ENCODE measurements at regions not wholly inside any gene's neighbourhood (a gene's known extent, or its start where the extent isn't known, plus 50 kb on each side); places are given as distances from the start of the nearest gene placed in this dataset.
A peak's percentile ranks its signal among the peaks of the same experiment; 100 is the strongest.

DNA sequence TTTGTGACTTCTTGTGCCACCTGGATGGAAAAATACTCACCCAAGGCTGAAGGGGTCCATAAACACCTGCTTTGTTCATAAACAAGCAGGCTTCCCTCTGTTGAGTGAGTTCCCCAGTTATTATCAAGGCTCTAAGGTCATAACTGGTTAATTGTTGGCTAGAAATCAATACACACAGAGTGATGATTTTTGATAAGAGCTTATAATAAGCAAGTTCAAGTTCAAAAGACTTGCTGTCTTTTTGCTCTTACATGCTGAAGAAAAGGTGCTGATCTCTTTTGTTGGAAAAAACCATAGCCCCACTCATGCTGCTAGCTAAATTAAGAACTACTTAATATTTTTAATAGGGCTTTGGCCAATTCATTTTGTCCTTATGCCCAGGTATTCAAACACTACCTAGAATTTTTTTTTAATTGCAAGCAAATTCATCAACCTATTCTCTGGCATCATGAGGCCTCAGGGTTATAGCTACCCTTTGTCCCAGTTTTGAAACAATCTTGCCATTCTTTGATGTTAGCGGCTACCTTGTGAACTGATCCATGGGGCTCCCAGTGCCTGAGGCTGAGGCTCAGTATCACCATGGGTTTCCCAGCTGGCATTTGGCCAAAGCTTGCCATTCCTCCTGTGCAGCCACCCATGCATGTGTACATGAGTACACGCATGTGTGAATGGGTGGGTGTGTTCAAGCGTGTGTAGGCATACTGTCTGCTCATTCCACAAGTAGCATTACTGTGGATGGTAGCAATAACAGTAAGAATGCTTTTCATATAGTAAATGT lies 127.6 kb upstream of the LPP start:
- ChIA-PET POLR2A (no interaction called here), CTCF (no interaction called here)
- TF ChIP-seq, protein P1, sequence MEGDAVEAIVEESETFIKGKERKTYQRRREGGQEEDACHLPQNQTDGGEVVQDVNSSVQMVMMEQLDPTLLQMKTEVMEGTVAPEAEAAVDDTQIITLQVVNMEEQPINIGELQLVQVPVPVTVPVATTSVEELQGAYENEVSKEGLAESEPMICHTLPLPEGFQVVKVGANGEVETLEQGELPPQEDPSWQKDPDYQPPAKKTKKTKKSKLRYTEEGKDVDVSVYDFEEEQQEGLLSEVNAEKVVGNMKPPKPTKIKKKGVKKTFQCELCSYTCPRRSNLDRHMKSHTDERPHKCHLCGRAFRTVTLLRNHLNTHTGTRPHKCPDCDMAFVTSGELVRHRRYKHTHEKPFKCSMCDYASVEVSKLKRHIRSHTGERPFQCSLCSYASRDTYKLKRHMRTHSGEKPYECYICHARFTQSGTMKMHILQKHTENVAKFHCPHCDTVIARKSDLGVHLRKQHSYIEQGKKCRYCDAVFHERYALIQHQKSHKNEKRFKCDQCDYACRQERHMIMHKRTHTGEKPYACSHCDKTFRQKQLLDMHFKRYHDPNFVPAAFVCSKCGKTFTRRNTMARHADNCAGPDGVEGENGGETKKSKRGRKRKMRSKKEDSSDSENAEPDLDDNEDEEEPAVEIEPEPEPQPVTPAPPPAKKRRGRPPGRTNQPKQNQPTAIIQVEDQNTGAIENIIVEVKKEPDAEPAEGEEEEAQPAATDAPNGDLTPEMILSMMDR (IDR thresholded peaks at IDR 0.05; ENCODE audit: insufficient read depth, low read length, missing control alignments) = no peak
- DNase-seq (ENCODE audit: low read depth, low spot score) = no peak
- no peak overlapping the region for H3K4me3 ChIP-seq (ENCODE audit: low read depth, low read length)

DNA sequence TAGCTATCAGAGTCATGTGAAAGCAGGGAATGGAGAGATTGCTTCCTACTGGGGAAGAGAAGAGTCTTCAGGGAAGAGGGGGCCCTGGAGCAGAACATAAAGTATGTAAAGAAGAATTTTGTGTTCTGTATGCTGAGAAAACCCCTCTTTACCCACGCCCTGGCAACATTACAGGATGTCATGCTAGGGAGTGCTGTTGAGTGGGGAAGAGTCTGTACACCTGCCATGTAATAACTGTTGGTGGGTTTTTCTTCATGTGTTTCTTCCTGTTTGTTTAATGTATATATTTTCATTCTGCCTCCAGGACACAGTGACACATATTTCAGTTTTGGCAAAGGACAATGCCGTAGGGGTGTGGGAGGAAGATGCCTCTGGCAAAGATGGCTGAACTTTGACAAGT lies 122.8 kb upstream of the LPP start:
- ChIA-PET POLR2A (no interaction called here), CTCF (interaction anchor here (0.6 kb wide), 1 partner anchor 128 kb away, joined by 4 read pairs; no protein-coding TSS in a partner anchor)
- no peak for DNase-seq (ENCODE audit: low read depth, low spot score)
- no peak overlapping the region for H3K4me3 ChIP-seq (ENCODE audit: low read depth, low read length)
- TF ChIP-seq, protein P1 (IDR thresholded peaks at IDR 0.05; ENCODE audit: insufficient read depth, low read length, missing control alignments) = no peak

DNA sequence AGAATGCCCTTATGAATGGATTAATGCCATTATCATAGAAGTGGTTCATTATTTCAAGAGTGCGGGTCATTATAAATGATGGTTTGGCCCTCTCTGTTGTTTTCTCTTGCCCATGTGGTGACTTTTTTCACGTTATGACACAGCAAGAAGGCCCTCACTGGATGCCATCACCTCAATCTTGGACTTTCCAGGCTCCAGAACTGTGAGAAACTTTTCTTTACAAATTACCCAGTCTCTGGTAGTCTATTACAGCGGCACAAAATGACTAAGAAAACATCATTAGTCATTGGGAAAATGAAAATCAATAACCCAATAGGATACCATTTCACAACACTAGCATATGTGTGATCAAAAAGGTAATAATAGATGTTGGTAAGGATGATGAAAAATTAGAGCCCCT lies 119.0 kb upstream of the LPP start:
- ChIA-PET CTCF (no interaction called here), POLR2A (no interaction called here)
- no peak for DNase-seq (ENCODE audit: low read depth, low spot score)
- no peak overlapping the region for H3K4me3 ChIP-seq (ENCODE audit: low read depth, low read length)
- TF ChIP-seq, protein P1 (IDR thresholded peaks at IDR 0.05; ENCODE audit: insufficient read depth, low read length, missing control alignments) = no peak

DNA sequence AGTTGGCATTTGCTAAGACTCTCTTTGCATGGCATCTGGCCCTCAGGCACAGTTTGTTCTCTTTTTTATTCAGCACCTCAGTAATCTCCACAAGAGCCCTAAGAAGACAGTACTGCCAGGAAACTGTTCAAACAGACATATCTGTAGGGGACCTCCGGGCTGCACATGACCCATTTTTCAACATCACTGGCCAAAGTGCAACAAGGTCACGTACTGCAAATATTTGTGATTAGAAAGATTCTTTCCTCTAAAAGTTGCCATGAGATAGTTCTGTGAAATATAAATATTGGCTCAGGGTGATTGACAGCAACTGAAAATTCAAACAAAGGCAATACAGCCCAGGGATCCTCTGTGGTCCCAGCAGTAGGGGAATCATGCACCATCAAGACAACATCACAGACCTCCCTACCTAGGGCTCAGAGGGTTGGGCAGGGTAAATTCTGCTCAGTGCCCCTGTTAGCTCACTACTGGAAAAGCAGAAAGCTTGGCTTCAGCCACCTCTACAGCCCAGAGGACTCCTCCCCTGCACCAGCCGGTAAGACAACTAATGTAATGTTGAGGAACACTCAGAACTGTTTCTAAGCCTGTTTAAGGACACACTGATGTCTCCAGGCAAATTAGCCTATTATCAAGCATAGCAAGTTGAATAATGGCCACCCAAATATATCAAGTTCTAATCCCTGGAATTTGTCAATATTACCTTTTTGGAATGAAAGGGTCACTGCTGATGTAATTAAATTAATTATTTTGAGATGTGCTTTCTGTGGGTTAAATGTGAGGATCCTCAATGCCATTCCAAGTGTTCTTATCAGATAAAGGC lies 117.4 kb upstream of the LPP start:
- ChIA-PET POLR2A (no interaction called here), CTCF (no interaction called here)
- H3K4me3 ChIP-seq (ENCODE audit: low read depth, low read length) = no peak overlapping the region
- TF ChIP-seq, protein P1 (IDR thresholded peaks at IDR 0.05; ENCODE audit: insufficient read depth, low read length, missing control alignments) = no peak
- DNase-seq (ENCODE audit: low read depth, low spot score) = no peak

DNA sequence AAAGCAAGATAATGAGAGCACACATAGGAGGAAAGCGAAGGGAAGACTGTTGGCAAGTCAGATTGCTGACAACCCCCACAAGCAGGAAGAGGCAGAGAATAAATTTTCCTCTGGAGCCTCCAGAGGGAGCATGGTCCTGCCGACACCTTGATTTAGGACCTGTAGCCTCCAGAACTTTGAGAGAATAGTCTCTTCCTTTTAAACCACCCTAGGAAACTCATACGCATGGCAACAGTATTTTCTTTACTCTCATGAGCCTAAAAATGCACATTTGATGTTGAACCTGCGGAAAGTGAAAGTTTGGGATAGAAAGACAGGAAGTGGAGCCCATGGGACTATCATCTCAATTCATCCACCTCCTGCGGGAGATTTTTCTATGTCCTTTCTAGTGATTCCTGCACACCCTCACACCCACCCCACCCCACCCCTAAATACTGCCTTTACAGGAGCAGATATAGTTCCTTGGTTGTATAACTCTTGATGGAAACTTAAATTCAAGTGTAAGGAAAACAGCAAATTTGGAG lies 116.7 kb upstream of the LPP start:
- no peak overlapping the region for H3K4me3 ChIP-seq (ENCODE audit: low read depth, low read length)
- ChIA-PET CTCF (no interaction called here), POLR2A (no interaction called here)
- TF ChIP-seq, protein P1 (IDR thresholded peaks at IDR 0.05; ENCODE audit: insufficient read depth, low read length, missing control alignments) = peak; percentile 50
- DNase-seq (ENCODE audit: low read depth, low spot score) = no peak

DNA sequence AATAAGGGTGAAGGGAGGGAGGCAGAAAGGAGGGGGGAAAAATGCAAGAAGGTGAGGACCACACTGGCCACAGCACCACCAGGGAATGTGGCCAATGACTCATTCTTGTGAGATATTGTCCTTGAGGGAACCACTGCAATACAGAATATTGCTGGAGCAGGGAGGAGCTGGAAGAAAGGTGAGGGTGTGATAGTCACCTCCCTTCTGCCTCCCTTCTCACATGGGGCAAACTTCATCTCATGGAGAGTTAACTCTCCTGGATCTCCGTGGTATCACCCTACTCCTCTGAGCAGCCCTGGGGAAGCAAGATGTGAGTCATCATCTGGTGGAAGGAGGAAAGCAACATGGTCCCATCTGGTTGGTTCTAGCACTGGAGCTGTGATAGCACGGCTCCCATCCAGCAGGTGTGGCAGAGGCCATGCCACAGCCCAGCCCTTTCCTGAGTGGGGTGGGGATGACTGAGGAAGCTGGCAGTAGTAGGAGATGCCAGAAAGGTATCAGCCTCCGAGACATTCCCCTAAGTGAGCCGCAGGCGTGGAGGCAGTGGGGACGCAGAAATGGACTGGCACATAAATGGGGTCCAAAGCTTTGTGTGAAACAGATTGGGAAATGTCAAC lies 115.9 kb upstream of the LPP start:
- TF ChIP-seq, protein P1 (IDR thresholded peaks at IDR 0.05; ENCODE audit: insufficient read depth, low read length, missing control alignments) = no peak
- H3K4me3 ChIP-seq (ENCODE audit: low read depth, low read length) = no peak overlapping the region
- DNase-seq (ENCODE audit: low read depth, low spot score) = no peak
- POLR2A ChIA-PET = no interaction called here
- CTCF ChIA-PET = interaction anchor here (0.8 kb wide), 1 partner anchor 233 kb away, joined by 4 read pairs; no protein-coding TSS in a partner anchor
